A549 (cell line): ENCODE measurements at regions not wholly inside any gene's neighbourhood (a gene's known extent, or its start where the extent isn't known, plus 50 kb on each side); places are given as distances from the start of the nearest gene placed in this dataset.

Experiments used
- HES2 ChIP-seq: fragments of >200 bp; sonication (Bioruptor Twin); formaldehyde crosslinking; IDR thresholded peaks from 2 replicates; pipeline ENCODE4 v1.6.1; 2016
- JUN ChIP-seq, 2 experiments: fragments of >200 bp; sonication (Bioruptor Twin); formaldehyde crosslinking; IDR thresholded peaks; 2 replicates in 1 of 2; 3 replicates in 1 of 2; pipeline ENCODE4 v1.6.1; 2016 to 2017
- MYC ChIP-seq: IDR thresholded peaks from 2 replicates; pipeline ENCODE4 v1.6.1; 2012; ENCODE audit warnings: mild to moderate bottlenecking, inconsistent platforms, low read length, improper control_type of control experiment, borderline replicate concordance
- POLR2A ChIP-seq: IDR thresholded peaks from 2 replicates; pipeline ENCODE4 v1.6.1; 2012; ENCODE audit warnings: mild to moderate bottlenecking, low read length
- REST ChIP-seq: fragments of 200-600 bp; sonication (generic); IDR thresholded peaks from 2 replicates; pipeline ENCODE4 v1.6.1; 2016; ENCODE audit warnings: antibody characterized with exemption, mild to moderate bottlenecking, moderate library complexity
- TF ChIP-seq, protein P1 (sequence below): fragments of >200 bp; sonication (Bioruptor Twin); formaldehyde crosslinking; IDR thresholded peaks from 3 replicates; pipeline ENCODE4 v1.5.1; 2016
- TF ChIP-seq, protein P2 (sequence below): fragments of 450-650 bp; IDR thresholded peaks from 2 replicates; pipeline ENCODE4 v1.6.1; 2014; ENCODE audit warnings: antibody characterized with exemption

DNA sequence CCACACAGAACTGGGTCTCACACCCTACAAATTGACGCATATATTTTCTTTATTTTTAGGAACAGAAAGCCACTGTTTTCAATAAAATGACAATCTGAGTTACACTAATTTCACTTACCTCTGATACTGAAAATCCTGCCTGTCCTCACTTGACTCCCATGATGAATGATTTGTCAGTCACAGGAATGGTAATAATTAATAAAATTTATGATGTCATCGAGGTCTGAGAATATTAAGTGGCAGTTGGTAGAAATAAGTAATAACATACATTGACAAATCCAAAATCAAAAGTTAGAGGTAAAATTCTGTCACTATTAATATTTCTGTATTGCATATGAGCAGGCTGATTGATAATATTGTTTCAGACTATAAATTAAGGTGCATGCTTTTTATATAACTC lies 418.7 kb upstream of the RGS18 start:
- TF ChIP-seq, protein P1, sequence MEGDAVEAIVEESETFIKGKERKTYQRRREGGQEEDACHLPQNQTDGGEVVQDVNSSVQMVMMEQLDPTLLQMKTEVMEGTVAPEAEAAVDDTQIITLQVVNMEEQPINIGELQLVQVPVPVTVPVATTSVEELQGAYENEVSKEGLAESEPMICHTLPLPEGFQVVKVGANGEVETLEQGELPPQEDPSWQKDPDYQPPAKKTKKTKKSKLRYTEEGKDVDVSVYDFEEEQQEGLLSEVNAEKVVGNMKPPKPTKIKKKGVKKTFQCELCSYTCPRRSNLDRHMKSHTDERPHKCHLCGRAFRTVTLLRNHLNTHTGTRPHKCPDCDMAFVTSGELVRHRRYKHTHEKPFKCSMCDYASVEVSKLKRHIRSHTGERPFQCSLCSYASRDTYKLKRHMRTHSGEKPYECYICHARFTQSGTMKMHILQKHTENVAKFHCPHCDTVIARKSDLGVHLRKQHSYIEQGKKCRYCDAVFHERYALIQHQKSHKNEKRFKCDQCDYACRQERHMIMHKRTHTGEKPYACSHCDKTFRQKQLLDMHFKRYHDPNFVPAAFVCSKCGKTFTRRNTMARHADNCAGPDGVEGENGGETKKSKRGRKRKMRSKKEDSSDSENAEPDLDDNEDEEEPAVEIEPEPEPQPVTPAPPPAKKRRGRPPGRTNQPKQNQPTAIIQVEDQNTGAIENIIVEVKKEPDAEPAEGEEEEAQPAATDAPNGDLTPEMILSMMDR = no peak
- TF ChIP-seq REST (no peak), HES2 (no peak), POLR2A (no peak), JUN (IDR thresholded peaks at IDR 0.05) (no peak), MYC (no peak)
- TF ChIP-seq, protein P2, sequence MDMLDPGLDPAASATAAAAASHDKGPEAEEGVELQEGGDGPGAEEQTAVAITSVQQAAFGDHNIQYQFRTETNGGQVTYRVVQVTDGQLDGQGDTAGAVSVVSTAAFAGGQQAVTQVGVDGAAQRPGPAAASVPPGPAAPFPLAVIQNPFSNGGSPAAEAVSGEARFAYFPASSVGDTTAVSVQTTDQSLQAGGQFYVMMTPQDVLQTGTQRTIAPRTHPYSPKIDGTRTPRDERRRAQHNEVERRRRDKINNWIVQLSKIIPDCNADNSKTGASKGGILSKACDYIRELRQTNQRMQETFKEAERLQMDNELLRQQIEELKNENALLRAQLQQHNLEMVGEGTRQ = no peak
